ENCODE measurements at regions not wholly inside any gene's neighbourhood (a gene's known extent, or its start where the extent isn't known, plus 50 kb on each side); places are given as distances from the start of the nearest gene placed in this dataset.
A peak's percentile ranks its signal among the peaks of the same experiment; 100 is the strongest.

GRCh38 chr4:175530655-175531054, 281.4 kb downstream of the GPM6A start:
- peaks cover 37% of the 10 kb centered on the region for H3K4me1 Mint-ChIP-seq (ENCODE audit: low read depth)
- TF ChIP-seq CTCF (IDR thresholded peaks at IDR 0.05): no peak
- H3K27me3 Mint-ChIP-seq (ENCODE audit: low read depth): no peaks in the 10 kb centered on the region
- H3K27ac Mint-ChIP-seq (ENCODE audit: unreplicated experiment): peak overlapping the region; percentile 83
- peaks cover 24% of the 10 kb centered on the region for H3K9me3 Mint-ChIP-seq (ENCODE audit: low read depth)
- H3K4me3 Mint-ChIP-seq (ENCODE audit: unreplicated experiment): no peak overlapping the region
- DNase-seq (ENCODE audit: low spot score): no peak
- H3K36me3 Mint-ChIP-seq (ENCODE audit: low read depth): peaks cover 16% of the 10 kb centered on the region

- Mint-ChIP-seq H3K27ac (ENCODE audit: unreplicated experiment) (peak overlapping the region; percentile 83), H3K4me3 (ENCODE audit: unreplicated experiment) (no peak overlapping the region), H3K36me3 (ENCODE audit: low read depth) (peaks cover 16% of the 10 kb centered on the region), H3K27me3 (ENCODE audit: low read depth) (no peaks in the 10 kb centered on the region), H3K9me3 (ENCODE audit: low read depth) (peaks cover 21% of the 10 kb centered on the region), H3K4me1 (ENCODE audit: low read depth) (peaks cover 42% of the 10 kb centered on the region)
- no peak for DNase-seq (ENCODE audit: low spot score)
- TF ChIP-seq CTCF (IDR thresholded peaks at IDR 0.05): no peak
Observed at GRCh38 chr4:175531405-175532091, 280.5 kb downstream of the GPM6A start.

- Mint-ChIP-seq H3K36me3 (ENCODE audit: low read depth) (peaks cover 13% of the 10 kb centered on the region), H3K9me3 (ENCODE audit: low read depth) (peaks cover 17% of the 10 kb centered on the region), H3K4me3 (ENCODE audit: unreplicated experiment) (no peak overlapping the region), H3K27me3 (ENCODE audit: low read depth) (no peaks in the 10 kb centered on the region), H3K27ac (ENCODE audit: unreplicated experiment) (no peak overlapping the region), H3K4me1 (ENCODE audit: low read depth) (peaks cover 9% of the 10 kb centered on the region)
- no peak for DNase-seq (ENCODE audit: low spot score)
- TF ChIP-seq CTCF (IDR thresholded peaks at IDR 0.05): peak; percentile 95
Observed at GRCh38 chr4:175536852-175537453, 275.1 kb downstream of the GPM6A start.

- Mint-ChIP-seq H3K4me1 (ENCODE audit: low read depth) (peaks cover 16% of the 10 kb centered on the region), H3K27me3 (ENCODE audit: low read depth) (no peaks in the 10 kb centered on the region), H3K4me3 (ENCODE audit: unreplicated experiment) (no peak overlapping the region), H3K9me3 (ENCODE audit: low read depth) (peaks cover 8% of the 10 kb centered on the region), H3K36me3 (ENCODE audit: low read depth) (peaks cover 3% of the 10 kb centered on the region), H3K27ac (ENCODE audit: unreplicated experiment) (no peak overlapping the region)
- TF ChIP-seq CTCF (IDR thresholded peaks at IDR 0.05): no peak
- DNase-seq (ENCODE audit: low spot score): no peak
Observed at GRCh38 chr4:175539498-175539897, 272.6 kb downstream of the GPM6A start.

GRCh38 chr4:175540151-175540550, 271.9 kb downstream of the GPM6A start:
- peaks cover 1% of the 10 kb centered on the region for H3K36me3 Mint-ChIP-seq (ENCODE audit: low read depth)
- DNase-seq (ENCODE audit: low spot score): no peak
- TF ChIP-seq CTCF (IDR thresholded peaks at IDR 0.05): no peak
- H3K4me3 Mint-ChIP-seq (ENCODE audit: unreplicated experiment): no peak overlapping the region
- peaks cover 16% of the 10 kb centered on the region for H3K4me1 Mint-ChIP-seq (ENCODE audit: low read depth)
- peaks cover 6% of the 10 kb centered on the region for H3K9me3 Mint-ChIP-seq (ENCODE audit: low read depth)
- no peaks in the 10 kb centered on the region for H3K27me3 Mint-ChIP-seq (ENCODE audit: low read depth)
- H3K27ac Mint-ChIP-seq (ENCODE audit: unreplicated experiment): no peak overlapping the region

Measured in chondrocyte (in vitro differentiated cells).